GM12878 (cell line): ENCODE measurements at regions not wholly inside any gene's neighbourhood (a gene's known extent, or its start where the extent isn't known, plus 50 kb on each side); places are given as distances from the start of the nearest gene placed in this dataset.

Source experiments
- EP300 ChIP-seq, 2 experiments: fragments of 150-350 bp in 1 of 2; IDR thresholded peaks; 2 replicates each; pipeline ENCODE4 v1.6.1; 2011 to 2012; ENCODE audit warnings: low read depth in 2 of 2, low read length in 2 of 2, borderline replicate concordance in 1 of 2, improper control_type of control experiment in 1 of 2, inconsistent platforms in 1 of 2; ENCODE audit not compliant: control insufficient read depth in 1 of 2
- GATAD2B ChIP-seq: fragments of 450-650 bp; conservative IDR thresholded peaks from 2 replicates; pipeline ENCODE4 v1.6.1; 2017; ENCODE audit warnings: low read depth, mild to moderate bottlenecking, moderate library complexity
- ZNF687 ChIP-seq: fragments of 450-650 bp; IDR thresholded peaks from 2 replicates; pipeline ENCODE4 v1.6.1; 2017; ENCODE audit warnings: mild to moderate bottlenecking, moderate library complexity

GRCh38 chr1:185479796-185480195 is 162.8 kb upstream of the IVNS1ABP start:
- no peak for TF ChIP-seq GATAD2B
- no peak for TF ChIP-seq EP300 (IDR thresholded peaks at IDR 0.05; ENCODE audit: borderline replicate concordance in 1 of 2, control insufficient read depth in 1 of 2, low read depth in 2 of 2, low read length in 2 of 2)
- TF ChIP-seq ZNF687, result no peak
